SKM-1 (cell line): ENCODE measurements at regions not wholly inside any gene's neighbourhood (a gene's known extent, or its start where the extent isn't known, plus 50 kb on each side); places are given as distances from the start of the nearest gene placed in this dataset.
"Not testable (repeated sequence)": the region's sequence is repeated elsewhere in the genome, so short reads cannot be mapped to it uniquely, and the experiment has no call there.

Source experiments
- DNase-seq: peaks from one replicate; lab custom pipeline; 2025; ENCODE audit not compliant: unreplicated experiment; lab: John Stamatoyannopoulos, UW

DNA sequence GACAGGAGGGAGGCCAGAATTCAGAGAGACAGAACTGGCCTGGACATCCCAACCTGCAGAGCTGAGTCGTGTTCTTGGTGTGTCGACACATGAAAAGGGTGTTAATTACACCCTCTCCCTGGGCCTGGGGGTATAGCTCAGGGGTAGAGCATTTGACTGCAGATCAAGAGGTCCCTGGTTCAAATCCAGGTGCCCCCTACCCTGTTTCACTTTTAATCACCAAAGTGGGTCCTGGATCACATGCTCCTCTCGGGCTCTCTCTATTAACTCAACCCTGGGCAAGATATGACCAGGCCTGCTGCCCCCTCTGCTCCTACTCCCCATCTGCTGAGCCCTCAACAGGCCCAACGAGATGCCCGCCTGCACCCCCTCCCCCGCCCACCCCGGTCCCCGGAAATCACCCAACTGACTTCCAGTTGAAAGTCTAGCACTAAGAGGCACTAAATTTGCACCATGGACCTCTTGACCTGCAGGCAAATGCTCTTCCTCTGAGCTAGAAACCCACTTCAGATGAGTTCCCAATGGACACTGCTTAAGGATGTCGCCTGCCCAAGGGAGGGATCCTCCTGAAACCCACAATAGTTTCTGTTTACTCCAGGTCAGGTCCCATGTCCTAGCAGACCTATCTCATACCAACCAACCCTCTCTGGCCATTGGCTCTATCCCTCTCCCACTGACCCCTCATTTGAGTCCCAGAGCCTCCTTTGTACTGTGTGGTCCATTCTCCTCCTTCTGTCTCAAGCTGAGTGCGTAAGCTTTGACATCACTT is 137.6 kb downstream of the ZNF467 start:
- no peak for DNase-seq

DNA sequence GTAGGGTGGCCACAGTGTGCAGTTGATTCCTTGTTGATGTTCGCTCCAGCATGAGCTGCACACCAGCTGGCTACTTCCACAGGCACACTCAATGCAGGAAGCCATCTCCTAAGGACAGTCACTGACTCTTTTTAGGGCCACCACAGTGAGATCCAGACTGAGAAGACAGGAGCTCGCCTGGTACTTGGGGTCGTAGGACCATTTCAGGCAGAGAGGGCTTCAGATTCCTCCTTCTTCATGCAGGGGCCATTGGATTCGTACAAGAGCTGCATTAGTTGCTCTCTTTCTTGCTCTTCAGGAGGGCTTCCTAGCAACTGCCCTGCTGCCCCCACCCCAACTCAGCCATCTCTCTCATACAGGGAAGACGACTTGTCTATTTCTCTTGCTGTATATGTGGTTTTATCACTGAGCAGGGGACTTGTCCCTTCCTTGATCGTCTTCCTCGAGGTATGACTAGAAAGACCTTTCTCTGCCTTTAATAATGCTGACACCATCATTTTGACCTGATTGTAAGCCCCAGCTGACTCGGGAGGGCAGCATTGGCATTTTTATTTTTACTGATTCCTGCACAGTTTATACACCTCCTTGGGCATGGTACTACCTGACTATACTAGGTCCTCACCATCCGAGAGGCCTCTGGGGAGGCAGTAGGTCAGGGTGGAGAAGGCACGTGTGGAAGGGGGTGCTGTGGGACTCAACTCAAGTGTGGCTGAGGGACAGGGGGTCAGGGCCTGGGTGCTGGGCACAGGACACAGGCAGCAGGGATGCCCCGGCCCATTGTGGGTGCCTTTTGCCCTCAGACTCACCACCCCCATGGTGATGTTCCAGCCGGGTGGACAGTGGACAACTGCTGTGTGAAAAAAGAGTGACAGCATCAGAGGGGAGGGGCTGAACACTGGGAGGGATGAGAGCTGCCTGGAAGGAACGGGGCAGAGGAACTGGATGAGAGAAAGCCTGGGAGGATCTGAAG is 136.7 kb upstream of the ZNF746 start:
- no peak for DNase-seq

DNA sequence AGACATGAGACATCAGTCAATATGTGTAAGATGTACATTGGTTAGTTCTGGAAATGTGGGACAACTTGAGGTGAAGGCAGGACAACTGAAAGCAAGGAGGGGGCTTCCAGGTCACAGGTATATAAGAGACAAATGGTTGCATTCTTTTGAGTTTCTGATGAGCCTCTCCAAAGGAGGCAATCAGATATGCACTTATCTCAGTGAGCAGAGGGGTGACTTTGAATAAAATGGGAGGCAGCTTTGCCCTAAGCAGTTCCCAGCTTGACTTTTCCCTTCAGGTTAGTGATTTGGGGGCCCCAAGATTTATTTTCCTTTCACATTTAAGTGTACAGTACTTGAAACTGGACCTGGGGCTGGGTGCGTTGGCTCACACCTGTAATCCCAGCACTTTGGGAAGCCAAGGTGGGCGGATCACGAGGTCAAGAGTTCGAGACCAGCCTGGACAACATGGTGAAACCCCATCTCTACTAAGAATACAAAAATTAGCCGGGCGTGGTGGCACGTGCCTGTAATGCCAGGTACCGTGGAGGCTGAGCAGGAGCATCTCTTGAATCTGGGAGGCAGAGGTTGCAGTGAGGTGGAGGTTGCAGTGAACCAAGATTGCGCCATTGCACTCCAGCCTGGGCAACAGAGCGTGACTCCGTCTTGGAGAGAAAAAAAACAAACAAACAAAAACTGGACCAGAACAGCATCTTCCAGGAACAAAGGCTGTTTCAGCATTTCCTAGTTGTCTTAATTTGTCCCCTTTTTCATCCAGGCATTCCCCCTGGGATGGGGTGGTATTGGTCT is 130.9 kb upstream of the ZNF746 start:
- DNase-seq = not testable (repeated sequence)

DNA sequence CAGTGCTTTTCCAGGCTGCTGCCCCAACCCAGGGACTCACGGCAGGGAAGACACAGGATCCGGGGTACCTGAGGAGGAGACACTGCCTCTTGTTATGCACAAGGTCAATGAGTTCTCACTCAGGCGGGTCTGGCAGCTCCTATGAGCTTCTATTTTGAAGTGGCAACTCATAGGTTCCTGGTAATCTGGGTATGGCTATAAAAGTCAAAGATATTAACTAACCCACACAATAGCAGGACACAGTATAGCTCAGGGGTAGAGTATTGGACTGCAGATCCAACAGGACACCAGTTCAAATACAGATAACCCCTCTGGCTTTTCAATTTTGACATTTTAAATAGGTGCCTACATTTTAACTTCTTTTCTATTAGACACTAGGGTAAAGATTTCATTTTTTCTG is 130.3 kb upstream of the ZNF746 start:
- DNase-seq = no peak

DNA sequence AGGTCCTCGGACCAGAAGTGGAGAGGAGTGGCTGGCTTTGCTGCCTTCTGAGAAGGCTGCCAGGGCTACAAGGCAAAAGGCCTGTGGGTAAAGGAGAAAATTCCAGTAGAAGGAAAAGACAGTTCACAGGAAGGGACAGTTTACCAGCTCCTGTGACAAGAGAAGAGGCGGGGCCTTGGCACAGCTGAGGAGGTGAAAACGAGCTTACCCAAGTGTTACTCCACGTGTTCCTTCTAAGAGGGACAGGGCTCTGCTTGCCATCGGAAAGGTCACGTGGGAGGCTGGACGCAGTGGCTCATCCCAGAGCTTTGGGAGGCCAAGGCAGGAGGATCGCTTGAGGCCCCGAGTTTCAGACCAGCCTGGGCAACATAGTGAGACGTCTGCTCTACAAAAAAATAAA is 129.4 kb upstream of the ZNF746 start:
- DNase-seq = no peak

DNA sequence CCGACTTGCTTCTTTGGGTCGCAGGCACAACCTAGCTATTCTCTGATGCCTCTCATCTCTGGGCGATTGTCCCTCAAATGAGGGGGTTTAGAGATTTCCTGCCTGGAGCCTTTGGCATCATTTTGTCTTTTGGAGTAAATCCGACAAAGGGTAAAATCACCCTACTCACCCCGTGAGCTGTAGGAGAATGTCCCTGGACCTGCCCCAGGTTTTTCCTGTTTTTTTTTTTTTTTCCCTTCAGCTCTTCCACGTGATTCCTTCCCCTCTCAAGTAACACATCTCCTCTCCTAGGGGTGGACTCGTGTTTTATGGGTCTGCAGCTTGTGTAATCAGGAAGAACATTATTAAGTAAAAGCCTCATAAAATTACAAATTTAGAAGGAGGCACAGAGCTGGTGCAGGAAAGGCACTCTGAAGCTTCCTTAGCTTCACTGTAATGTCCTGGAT is 128.4 kb upstream of the ZNF746 start:
- DNase-seq = no peak

DNA sequence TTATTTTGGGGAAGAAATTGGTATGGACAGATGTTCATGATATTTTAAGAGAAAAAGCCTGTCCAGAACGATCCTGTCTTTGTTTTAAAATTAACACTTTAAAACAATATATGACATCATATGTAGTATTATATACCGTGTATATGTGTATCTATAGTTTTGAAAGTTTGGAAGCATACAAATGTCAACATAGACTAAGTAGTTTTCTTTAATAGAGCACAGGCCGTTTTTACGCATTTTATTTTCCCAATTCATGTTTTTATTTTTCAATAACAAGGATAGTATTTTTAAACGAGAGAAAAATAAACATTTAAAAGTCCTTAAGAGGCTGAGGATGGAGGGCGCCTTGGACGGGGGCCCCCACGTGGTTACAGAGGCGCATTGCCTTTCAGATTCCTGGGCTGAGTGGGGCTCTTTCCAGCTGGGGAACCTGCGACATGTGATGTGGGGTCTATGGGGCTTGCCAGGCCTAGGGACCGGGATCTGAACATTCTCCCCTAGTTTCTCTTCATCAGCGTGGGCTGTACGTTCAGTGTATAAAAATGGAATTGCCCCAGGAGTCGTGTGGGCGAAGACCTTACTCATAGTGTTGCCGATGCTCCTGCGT is 127.8 kb upstream of the ZNF746 start:
- DNase-seq = no peak

DNA sequence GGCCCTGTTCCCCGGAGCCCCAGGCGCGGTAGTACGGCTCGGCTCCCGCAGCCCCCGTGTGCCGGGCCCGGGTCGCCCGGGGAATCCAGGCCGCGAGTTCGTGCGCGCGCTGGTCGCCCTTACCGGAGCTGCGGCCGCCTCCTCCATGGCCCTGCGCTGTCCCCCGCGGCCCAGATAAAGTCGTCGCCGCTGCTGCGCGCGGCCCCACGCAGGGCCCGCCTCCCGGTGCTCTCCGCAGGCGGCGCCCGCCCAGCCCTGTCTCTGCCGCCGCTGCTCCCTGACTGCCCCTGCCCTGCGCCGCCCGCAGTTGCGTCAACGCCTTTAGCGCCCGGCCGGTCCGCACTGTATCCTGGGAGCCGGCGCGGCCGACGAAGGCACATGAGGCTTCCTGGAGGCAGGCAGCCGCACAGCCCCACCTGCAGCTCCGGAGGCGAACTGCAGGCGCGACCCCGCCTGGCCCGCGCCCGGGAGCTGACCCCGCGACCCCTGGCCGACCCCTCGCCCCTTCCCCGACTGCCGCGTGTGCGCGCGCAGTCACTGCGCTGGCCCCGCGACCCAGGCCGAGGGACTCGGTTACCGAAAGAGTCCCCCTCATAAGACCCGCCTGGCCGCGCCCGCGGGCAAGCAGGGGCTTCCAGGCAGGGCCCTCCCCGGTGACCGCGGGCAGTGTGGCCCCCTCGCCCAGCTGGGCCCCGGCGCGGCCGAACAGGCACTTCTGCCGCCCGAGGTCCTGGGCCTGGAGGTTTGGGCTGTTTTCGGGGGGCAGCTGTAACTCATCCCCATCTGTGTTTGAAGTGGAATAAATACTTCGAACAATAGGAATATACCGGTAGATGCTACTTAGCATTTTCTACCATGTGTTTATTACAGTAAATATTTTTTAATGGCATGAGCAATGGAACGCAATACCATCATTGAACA is 127.1 kb upstream of the ZNF746 start:
- DNase-seq = peak; percentile 16

DNA sequence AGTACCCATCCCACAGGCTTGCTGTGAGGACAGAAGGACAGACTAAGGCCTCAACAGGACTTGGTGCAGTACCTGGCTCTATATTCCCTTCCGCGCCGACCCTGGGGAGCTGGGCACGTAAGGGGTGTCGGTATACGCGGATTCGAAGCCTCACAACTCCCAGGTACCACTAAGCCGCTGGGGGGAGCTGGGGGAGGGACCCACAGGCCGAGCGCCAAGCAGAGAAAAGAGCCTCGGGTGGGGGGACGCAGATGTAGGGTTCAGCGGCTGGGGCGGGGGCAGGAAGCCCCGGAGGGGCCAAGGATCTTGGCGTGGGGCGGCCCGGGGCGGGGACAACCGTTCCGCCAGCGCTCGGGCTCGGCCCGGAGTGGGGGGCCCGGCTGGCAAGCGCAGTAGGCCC is 126.4 kb upstream of the ZNF746 start:
- no peak for DNase-seq

DNA sequence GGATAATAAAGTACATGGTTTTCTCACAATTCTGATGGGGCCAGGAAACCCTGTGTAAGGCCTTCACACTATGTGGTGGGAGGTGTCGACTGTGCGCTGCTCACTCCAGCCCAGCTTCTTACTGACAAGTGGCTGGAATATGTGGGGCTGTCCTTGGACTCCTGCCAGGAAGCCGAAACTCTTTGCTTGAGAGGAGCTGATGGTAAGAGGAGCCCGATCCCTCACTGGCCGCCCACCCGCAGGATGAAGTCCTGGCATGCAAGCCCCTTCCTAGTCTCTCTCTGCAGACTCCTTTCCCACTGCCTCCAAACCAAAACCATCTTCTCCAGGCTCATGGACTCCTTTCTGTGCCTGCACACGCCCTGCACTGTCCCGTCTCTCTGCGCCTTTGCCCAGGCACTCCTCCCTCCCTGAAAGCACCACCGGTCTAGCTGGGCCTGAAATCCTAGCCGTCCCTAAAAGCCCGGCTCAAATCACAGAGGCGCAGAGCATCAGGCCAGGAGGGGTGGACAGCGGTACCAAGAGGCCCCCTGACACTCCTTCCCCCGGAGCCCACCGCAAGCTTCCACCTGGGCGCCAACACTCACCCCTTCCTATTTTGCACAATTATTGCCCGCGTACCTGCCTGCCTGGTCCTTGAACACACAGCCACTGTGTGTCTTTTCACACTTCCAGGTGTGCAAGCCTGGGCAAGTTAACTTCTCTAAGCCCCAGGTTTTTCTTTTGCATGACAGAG is 125.8 kb upstream of the ZNF746 start:
- not testable (repeated sequence) for DNase-seq

DNA sequence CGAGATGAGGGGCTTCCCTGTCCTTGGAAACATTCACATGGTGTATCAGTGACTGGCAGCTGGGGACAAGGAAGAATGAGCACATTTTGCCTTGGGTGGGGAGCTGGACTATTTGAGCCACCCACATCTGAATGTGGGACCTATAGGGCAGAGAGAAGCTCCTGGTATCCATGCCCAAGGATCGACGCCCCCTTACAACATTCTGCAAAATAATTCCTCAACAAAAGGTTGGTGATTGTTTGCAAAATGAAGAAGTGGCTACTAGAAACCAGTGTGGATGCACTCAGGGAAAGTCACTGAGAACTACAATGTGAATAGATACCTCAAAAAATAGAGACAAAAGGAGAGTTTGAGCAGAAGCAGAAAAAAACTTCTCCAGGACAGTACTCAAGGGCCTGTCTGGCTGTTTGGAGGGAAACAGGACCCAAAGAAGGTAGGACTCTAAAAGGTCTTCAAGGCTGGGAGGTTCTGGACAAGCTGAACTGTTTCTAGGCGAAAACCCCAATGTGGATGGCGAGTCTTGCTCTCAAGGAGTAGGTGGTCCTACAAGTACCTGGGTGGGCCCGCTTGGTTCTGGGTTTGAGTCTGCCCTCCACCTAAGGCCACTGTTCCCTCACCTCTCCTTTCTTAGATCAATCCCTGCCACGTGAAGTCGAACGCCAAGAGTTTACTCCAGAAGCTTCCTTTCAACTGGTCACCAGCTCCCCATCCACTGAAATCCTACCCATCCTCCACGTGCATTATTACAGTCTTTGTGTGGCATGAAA is 125.0 kb upstream of the ZNF746 start:
- no peak for DNase-seq

DNA sequence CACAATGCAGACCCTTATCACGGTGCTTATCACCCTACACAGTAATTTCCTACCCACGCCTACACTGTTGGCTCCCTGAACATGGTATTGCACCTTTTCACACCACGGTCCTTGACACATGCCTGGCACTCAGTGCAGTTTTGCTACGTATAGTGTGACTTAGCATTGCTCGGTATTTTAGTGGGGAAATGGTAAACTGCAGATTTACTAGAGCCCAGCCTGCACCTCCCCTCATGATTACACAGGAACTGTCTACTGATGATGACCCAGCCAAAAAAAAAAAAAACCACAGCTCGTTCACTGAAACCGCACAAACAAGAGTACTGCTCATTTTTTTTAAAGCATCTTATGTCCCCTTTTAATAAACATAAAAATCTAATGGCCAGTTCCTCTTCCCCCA is 124.2 kb upstream of the ZNF746 start:
- DNase-seq = no peak

DNA sequence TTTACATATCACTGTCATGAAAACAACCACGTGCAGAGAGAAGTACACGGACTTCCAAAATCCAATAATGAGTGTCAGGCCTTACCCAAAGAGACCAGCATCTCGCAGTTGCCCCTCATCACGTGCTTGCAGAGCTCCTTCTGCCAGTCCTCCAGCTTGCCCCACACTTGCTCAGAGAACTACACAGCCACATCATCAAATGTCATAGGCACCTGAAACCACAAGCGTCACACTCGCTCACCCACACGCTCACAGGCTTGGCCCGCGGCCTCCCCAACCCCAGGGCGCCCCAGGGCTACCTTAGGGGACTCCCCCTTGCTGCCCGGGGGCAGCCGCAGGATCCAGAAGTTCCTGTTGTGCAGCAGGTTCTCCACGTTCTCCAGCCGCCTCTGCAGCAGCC is 123.4 kb upstream of the ZNF746 start:
- no peak for DNase-seq

DNA sequence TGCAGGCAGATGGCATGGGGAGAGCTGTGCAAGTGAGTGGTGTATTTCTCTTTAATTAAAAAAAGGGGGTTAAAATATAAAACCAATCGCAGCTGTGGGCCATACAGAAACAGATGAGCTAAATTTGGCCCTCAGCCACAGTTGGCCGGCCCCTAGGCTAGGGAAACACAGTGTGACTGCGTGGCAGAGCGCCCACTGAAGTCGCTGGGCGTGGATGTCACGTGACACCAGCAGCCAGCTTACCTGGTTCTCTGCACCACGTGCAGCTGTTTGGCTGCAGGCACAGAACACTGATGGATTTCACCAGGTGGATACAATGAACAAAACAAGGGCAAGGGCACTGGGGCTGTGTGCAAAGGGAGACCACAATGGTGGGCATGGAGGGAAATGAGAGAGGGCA is 119.3 kb upstream of the ZNF746 start:
- DNase-seq = no peak

DNA sequence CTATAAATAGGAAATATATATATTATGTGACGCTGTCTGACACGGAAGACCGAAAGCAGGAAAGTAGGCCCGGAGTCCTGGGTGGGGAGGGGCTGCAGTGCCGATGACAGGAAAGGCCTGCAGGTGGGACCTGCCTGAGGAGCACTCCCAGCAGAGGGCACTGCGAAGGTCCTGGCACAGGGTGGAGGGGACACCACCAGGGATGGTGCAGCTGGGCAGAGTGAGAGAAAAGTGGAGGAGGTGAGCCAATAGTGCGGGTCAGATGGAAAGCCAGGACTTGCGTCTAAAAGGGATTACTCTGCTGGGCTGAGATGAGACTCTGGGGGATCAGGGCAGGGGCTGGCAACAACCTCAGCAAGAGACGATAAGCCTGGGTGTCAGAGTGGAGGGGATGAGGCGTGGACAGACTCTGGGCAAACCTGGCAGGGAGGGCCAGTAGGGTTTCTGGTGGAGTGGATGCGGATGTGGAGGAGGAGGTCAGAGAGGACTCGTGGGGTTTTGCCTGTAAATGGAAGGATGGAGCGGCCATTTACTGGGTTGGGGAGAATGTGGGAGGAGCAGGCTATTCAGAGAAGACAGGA is 118.2 kb upstream of the ZNF746 start:
- no peak for DNase-seq

DNA sequence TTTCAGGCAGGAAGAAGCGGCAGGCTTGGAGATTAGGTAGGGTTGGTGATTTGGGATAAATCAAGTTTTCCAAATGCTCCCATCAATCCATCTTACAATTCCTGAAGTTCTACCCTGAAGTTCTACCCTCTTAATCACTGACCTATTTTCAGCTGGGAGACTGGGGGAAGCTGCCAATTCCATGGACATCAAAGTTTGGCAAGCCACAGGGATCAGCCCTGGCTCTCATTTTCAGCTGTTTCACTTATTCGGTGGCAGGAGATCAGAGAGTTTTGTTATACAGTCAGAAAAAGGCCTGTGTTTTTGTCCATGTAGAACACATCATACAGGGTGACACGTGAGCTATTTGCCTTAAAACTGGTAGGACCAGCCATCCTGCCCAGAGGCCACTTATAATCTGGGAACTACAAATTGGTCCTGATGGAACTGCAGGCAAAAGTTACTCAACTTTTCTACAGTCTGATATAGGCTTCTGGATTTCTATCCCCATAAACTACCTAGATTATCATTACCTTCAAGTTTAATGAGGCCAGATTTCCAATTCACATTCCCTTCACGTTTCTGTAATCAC is 112.9 kb upstream of the ZNF746 start:
- no peak for DNase-seq

DNA sequence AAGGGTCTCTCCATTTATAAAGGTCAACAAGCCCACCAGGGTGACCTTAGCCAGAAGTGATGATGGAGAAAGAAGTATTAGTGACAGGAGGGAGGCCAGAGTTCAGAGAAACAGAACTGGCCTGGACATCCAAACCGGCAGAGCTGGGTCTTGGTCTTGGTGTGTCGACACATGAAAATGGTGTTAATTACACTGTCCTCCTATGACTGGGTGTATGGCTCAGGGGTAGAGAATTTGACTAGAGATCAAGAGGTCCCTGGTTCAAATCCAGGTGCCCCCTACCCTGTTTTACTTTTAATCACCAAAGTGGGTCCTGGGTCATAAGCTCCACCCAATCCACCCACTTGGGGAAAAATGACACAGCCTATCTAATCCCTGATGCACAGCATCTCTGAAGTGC is 110.6 kb upstream of the ZNF746 start:
- DNase-seq = no peak

DNA sequence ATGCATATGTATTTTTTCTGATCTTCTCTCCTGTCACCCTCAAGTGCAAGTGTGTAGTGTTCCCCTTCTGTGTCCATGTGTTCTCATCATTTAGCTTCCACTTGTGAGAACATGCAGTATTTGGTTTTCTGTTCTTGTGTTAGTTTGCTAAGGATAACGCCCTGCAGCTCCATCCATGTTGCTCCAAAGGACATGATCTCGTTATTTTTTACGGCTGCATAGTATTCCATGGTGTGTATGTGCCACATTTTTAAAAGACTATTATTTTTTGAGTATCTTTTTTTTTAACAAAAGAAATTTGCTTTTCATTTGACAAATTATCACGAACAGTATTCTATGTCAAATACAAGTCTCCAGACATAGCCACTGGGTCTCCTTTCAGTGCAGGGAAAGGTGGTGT is 110.1 kb upstream of the ZNF746 start:
- no peak for DNase-seq
